Gastroesophageal sphincter (tissue), 3 donors: ENCODE measurements at regions not wholly inside any gene's neighbourhood (a gene's known extent, or its start where the extent isn't known, plus 50 kb on each side); places are given as distances from the start of the nearest gene placed in this dataset.

Source experiments
- EP300 ChIP-seq: sonication (generic); formaldehyde crosslinking; IDR thresholded peaks from one replicate; pipeline ENCODE4 v1.6.1; 2017; ENCODE audit warnings: antibody characterized with exemption, mild to moderate bottlenecking
- POLR2A ChIP-seq, 2 donors: fragments of 450-650 bp; IDR thresholded peaks; one replicate each; pipeline ENCODE4 v1.6.1; 2017; ENCODE audit warnings: antibody characterized with exemption in 2 of 2, mild to moderate bottlenecking in 2 of 2, moderate library complexity in 1 of 2
- POLR2AphosphoS5 ChIP-seq: sonication (generic); formaldehyde crosslinking; IDR thresholded peaks from one replicate; pipeline ENCODE4 v1.6.1; 2017; ENCODE audit warnings: antibody characterized with exemption
- TF ChIP-seq, protein P1 (sequence below), 4 experiments: fragments of 200-600 bp in 2 of 4; fragments of 450-650 bp in 2 of 4; sonication (generic) in 1 of 4; IDR thresholded peaks; one replicate each; pipeline ENCODE4 v1.5.1; 2017 to 2019; ENCODE audit warnings: antibody characterized with exemption in 4 of 4, mild to moderate bottlenecking in 2 of 4, moderate library complexity in 2 of 4

DNA sequence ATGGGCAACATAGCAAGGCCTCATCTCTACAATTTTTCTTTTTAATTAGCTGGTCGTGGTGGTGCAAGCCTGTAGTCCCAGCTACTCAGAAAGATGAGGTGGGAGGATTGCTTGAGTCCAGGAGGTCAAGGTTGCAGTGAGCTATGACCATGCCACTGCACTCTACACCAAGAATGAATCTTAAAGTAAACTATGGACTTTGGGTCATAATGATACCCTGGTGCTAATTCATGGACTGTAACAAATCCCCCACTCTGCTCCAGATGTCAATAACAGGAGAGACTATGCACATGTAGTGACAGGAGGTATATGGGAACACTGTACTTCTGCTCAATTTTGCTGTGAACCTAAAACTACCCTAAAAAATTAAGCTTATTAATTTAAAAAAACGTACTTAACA, 155.4 kb downstream of the CEMIP2 start:
- TF ChIP-seq, protein P1, sequence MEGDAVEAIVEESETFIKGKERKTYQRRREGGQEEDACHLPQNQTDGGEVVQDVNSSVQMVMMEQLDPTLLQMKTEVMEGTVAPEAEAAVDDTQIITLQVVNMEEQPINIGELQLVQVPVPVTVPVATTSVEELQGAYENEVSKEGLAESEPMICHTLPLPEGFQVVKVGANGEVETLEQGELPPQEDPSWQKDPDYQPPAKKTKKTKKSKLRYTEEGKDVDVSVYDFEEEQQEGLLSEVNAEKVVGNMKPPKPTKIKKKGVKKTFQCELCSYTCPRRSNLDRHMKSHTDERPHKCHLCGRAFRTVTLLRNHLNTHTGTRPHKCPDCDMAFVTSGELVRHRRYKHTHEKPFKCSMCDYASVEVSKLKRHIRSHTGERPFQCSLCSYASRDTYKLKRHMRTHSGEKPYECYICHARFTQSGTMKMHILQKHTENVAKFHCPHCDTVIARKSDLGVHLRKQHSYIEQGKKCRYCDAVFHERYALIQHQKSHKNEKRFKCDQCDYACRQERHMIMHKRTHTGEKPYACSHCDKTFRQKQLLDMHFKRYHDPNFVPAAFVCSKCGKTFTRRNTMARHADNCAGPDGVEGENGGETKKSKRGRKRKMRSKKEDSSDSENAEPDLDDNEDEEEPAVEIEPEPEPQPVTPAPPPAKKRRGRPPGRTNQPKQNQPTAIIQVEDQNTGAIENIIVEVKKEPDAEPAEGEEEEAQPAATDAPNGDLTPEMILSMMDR (IDR thresholded peaks at IDR 0.05): no peak
- TF ChIP-seq POLR2A (IDR thresholded peaks at IDR 0.05) (no peak), POLR2AphosphoS5 (no peak), EP300 (no peak)
